GM21390 (cell line): ENCODE measurements at regions not wholly inside any gene's neighbourhood (a gene's known extent, or its start where the extent isn't known, plus 50 kb on each side); places are given as distances from the start of the nearest gene placed in this dataset.

Experiments
- ATAC-seq: cut with Tn5 transposase; IDR thresholded peaks from one replicate; pipeline ENCODE4 v1.9.1; 2021; ENCODE audit not compliant: unreplicated experiment

DNA sequence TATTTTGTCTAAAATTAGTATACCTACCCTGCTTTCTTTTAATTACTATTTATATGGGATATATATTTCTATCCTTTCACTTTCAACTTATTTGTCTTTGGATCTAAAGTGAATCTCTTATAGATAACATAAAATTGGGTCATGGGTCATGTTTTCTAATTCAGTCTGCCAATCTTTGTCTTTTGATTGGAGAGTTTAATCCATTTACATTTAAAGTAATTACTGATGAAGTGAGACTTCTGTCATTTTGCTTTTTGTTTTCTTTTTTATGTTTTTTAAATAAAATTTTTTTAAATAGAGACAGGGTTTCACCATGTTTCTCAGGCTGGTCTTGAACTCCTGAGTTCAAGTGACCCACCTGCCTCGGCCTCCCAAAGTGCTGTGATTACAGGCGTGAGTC is 50.5 kb upstream of the PRDM1 start:
- no peak for ATAC-seq

- ATAC-seq = no peak
Observed at GRCh38 chr6:106033806-106034205, 52.3 kb upstream of the PRDM1 start.

DNA sequence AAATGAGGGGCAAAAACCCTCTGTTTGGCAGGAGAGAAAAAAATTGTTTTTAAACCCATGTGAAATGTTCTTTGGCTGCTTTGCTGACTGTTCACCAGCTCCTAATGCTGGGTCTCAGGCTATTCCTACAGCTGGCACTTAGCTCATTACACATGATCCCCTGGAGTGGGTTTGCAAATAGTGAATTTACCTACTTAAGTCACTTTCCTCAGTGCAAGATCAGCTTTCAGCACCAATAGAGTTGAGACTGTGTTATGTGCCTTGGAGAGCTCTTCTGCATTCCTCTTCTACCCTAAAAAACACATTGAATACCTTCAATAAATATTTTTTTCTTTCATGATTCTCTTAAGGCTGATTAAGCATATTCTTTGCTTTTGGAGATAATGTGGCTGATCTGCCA is 58.4 kb upstream of the PRDM1 start:
- no peak for ATAC-seq

DNA sequence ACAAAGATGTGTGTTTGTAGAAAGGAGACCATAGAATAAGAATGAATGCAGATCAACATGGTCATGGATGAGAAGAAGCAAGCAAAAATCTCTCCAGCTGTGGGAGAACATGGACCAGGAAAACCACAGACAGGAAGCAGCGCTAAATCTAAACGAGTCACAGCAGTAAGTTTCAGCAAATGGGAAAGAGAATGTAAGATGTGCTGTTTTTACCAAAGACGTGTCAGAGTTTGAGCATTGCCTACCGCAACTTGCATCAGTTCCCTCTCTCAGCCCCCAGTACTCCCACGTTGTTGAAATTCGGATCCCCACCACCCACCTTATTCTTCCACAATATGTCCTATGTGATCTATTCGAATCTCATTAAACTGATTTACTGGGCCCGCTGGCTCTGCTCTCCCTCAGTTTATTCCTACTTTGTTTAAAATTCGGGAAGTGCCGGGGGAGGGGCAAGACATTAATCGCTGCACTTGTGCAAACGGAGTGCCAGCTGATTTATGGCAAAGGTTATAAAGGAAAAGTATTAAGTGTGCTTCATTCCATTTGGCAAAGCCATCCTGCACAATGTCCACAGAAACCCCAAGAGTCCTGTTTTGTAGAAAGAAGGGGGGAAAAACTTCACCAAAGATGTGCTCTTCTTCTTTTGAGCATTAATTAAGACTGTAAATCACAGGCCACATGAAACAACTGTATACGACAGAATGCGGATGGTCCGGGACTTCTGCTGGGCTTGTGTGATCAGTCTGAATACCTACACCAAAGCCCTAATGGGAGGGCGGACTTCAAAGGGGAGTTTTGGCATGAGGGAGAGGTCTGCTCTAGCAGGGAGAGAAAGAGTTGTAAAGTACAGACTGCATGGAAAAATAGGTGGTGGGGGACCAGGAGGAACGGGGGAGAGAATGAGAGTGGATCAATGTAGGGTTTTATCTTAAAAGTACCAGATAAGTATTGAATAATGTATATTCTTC is 59.1 kb upstream of the PRDM1 start:
- no peak for ATAC-seq

DNA sequence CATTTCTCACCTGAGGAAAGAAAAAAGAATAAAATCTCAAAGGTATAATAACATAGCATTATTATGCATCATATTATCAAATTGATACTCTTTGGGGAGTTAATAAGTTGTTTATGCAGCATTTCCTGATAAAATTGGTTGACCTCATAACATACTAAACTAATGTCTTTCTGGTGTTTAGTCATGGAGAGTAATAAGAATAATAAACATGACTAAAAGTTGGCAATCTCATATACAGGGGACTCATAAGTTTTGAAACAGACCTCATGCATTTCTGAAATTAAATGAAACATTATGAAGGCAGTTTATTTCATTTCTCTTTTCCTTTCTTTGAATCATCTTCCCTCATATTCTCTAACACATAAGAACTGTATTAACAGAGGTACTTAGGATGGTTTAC is 60.5 kb upstream of the PRDM1 start:
- no peak for ATAC-seq

DNA sequence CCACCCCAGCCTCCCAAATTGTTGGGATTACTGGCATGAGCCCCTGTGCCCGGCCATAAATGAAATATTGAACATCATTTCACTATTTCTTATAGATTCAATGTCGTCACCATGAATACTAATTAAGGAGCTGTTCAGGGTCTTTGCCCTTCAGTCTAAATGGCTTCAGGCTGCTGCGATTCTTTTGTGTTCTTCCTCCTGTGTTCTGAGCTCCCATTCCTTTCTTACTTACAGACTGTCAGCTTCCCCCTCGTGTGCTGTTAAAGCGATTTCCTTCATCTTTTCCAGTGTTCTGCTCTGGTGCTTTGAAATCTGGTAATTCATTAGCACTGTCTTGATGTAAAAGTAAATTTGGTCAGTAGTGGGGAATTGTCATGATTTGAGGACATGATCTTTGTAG is 63.3 kb upstream of the PRDM1 start:
- no peak for ATAC-seq

- ATAC-seq = no peak
Observed at GRCh38 chr6:106017454-106017853, 68.7 kb upstream of the PRDM1 start.

GRCh38 chr6:106014955-106015354 is 71.2 kb upstream of the PRDM1 start:
- ATAC-seq = no peak

DNA sequence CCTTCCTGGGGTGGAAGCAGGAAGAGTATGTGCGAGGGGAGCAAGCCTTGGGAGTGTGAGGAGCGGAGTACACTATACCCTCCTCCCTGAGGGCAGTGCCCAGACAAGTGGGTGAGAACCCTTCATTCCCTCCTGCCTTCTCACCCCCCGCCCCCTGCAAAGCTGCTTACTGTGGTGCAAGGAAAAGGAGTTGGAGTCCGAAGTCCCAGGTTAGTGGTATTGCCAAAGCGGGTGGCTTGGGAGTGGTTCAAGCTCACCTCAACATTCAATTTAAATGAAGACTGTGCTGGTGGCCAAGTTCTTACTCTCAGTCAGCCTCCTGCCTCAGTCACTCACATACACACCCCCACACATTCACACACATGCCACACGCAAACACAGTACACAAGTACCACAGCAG is 74.7 kb upstream of the PRDM1 start:
- no peak for ATAC-seq

- no peak for ATAC-seq
Observed at GRCh38 chr6:106005954-106006353, 80.2 kb upstream of the PRDM1 start.

DNA sequence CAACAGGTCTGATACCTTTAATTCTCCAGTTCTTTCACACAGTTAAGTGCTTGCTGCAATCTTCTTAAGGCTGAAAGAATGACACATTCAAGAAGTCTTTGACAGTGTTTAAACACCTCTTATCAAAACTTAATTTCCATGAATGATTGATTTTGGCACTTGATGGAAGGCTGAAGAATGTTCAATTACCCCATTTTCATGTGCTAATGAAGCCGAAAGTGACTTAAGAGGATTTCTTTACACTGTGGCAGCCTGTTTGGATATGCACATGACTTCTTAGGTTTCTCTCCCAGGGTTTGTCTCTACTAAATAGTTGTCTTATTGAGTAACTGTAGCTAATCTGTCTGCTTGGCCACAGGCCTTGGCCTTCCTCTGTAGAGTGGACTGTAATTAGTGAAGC is 81.1 kb upstream of the PRDM1 start:
- no peak for ATAC-seq

GRCh38 chr6:106003268-106003987 is 82.7 kb upstream of the PRDM1 start:
- ATAC-seq = no peak

DNA sequence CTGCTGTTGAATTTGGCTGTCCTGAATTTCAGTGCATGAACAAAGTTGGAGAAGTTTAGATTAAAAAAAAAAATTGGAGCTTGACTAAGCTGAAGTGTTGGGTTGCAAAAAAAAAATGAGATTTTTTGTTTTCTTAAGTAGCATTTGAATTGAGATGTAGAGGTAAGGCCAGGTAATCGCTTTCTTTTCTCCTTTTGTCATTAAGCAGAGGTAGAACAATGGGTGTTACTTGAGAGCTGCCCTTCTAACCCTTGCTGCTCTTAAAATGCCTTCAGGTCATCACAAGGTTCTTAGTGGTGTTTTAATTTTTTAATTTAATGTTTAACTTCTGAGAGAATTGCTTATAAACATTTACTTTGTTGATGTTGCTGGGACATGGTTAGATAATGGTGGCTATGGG is 84.1 kb upstream of the PRDM1 start:
- no peak for ATAC-seq

GRCh38 chr6:106000935-106001334 is 85.2 kb upstream of the PRDM1 start:
- no peak for ATAC-seq

DNA sequence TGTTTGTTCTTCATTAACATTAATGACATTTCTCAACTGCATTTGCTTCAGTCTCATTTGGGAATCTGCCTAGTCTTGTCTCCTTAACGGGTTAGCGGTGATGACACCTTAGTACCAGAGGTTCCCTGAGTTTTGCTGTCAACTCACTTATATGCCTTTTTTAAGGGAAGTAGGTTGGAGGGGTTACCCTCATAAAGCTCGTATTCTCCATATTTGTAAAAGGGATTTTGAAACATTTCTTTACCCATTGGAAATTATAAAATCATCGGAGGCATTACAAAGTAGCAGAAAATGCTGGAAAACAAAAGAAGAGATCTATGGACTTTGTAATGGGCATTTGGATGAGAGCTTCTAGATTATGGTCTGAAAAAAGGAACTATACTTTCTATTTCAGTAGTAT is 88.7 kb upstream of the PRDM1 start:
- no peak for ATAC-seq

GRCh38 chr6:105995391-105995865 is 90.7 kb upstream of the PRDM1 start:
- ATAC-seq = no peak

DNA sequence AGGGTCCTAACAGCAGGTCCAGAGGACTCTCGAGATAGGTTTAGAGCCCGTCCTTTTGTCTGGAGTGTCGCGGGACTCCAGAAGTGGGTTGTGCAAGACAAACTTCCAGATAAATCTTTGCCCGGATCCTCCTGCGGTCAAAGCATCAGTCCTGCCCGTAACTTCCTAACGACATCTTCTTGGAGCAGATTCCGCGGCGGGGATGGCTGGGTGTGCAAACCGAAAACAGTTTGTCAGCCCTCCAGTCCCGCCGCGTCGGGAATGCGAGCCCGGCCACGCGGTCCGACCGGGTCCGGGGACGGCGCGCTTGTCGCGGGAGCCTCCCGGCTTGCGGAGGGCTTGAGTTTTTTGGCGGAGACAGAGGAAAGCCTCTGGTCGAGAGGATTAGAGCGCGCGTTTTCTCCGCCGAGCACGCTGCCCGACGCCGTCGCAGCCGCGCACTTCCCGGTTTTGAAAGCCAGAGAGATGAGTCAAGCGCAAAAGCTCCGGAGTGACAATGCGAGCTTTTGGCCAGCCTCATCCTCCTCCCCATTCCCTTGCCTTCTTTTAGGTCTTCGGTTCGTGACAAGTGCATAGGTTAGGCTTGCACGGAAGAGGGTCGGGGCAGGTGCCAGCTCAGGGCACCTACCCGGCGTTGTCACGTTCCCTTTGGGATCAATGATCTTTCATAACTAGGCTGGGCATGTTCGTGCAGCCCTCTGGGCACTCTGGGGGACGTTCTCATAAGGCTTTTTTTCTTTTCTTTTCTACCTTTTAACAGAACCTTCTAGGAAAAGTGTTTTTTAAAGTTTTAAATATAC is 91.3 kb upstream of the PRDM1 start:
- ATAC-seq = no peak

- no peak for ATAC-seq
Observed at GRCh38 chr6:105994118-105994590, 92.0 kb upstream of the PRDM1 start.

DNA sequence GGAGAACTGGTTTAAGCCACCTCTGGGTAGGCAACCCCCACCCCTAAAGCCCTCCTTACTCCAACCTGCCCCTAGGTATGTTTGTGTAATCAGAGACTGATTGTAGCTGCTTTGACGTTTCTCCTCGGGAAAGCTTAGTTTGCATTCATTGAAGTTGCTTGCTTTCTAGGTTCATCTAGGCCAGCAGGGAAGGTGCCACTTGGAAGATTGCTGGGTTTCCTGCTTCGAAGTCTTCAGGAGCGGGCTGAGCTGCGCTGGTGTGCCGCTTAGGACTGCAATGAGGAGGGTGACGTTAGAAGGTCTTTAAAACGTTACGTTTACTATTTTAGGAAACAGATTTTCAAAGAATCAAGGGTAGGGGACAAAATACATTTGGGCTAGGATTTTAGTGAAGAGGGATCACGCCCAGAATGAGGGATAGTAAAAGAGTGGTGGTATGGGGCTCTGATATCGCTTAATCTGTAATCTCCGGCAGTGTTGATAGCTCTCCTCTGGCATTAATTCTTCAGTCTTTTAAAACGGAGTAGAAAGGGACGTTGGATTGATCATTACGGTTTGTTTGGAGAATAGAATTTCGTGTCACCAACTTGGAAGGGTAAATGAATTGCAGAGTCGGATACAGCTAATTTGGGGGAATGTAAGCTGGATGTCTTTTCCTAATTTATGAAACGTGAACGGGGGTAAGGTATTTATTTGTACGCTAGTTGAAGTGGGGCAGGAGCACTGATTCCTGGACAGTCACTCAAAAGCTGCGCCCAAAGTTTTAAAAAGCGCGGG is 92.6 kb upstream of the PRDM1 start:
- ATAC-seq = no peak

- peak; percentile 74 for ATAC-seq
Observed at GRCh38 chr6:105992315-105992961, 93.7 kb upstream of the PRDM1 start.
